Muscle of leg (tissue), 3 donors: ENCODE measurements at regions not wholly inside any gene's neighbourhood (a gene's known extent, or its start where the extent isn't known, plus 50 kb on each side); places are given as distances from the start of the nearest gene placed in this dataset.
A peak's percentile ranks its signal among the peaks of the same experiment; 100 is the strongest.
"Not testable (repeated sequence)": the region's sequence is repeated elsewhere in the genome, so short reads cannot be mapped to it uniquely, and the experiment has no call there.

Experiments
- DNase-seq: peaks from one replicate; pipeline ENCODE4 v3.0.0; 2013
- H3K27ac ChIP-seq: one replicate; pipeline ENCODE4 v1.5.1; 2013; ENCODE audit warnings: mild to moderate bottlenecking, low read length, control low read depth
- H3K27me3 ChIP-seq: one replicate; pipeline ENCODE4 v1.6.1; 2013; ENCODE audit warnings: low read length; ENCODE audit not compliant: control insufficient read depth, insufficient read depth
- H3K36me3 ChIP-seq: one replicate; pipeline ENCODE4 v1.6.1; 2013; ENCODE audit warnings: low read length; ENCODE audit not compliant: control insufficient read depth, insufficient read depth
- H3K4me1 ChIP-seq: one replicate; pipeline ENCODE4 v1.6.1; 2013; ENCODE audit warnings: low read length; ENCODE audit not compliant: control insufficient read depth, insufficient read depth
- H3K4me3 ChIP-seq: one replicate; pipeline ENCODE4 v1.5.1; 2013; ENCODE audit warnings: low read length, control low read depth
- H3K9me3 ChIP-seq: replicated peaks from 2 replicates; pipeline ENCODE4 v1.6.1; 2013; ENCODE audit warnings: low read depth, low read length; ENCODE audit not compliant: control insufficient read depth
- WGBS: methylation state at CpG from one replicate; pipeline ENCODE4 v1.1.5; 2013; ENCODE audit warnings: missing lambda C conversion rate; ENCODE audit not compliant: insufficient coverage; 5-methylcytosine and 5-hydroxymethylcytosine counted together

- no peaks in the 10 kb centered on the region for H3K36me3 ChIP-seq
- DNase-seq = no peak
- H3K27me3 ChIP-seq = no peaks in the 10 kb centered on the region
- no peak overlapping the region for H3K27ac ChIP-seq
- 78% methylated on average over 1 of the region's 1 CpG for WGBS
- H3K4me3 ChIP-seq = no peak overlapping the region
- no peaks in the 10 kb centered on the region for H3K9me3 ChIP-seq
- peaks cover 12% of the 10 kb centered on the region for H3K4me1 ChIP-seq
These were observed 96.8 kb upstream of the THUMPD2 start for GRCh38 chr2:39875914-39876267.

- H3K36me3 ChIP-seq = no peaks in the 10 kb centered on the region
- no peak overlapping the region for H3K27ac ChIP-seq
- H3K9me3 ChIP-seq = no peaks in the 10 kb centered on the region
- DNase-seq = peak; percentile 62
- WGBS = 43% methylated on average over 5 of the region's 5 CpGs
- H3K4me1 ChIP-seq = peaks cover 14% of the 10 kb centered on the region
- H3K4me3 ChIP-seq = no peak overlapping the region
- no peaks in the 10 kb centered on the region for H3K27me3 ChIP-seq
These were observed 96.3 kb upstream of the THUMPD2 start for GRCh38 chr2:39875182-39875913.

- Histone ChIP-seq H3K27ac (no peak overlapping the region), H3K36me3 (no peaks in the 10 kb centered on the region), H3K4me1 (peaks cover 14% of the 10 kb centered on the region), H3K9me3 (no peaks in the 10 kb centered on the region), H3K4me3 (no peak overlapping the region), H3K27me3 (no peaks in the 10 kb centered on the region)
- DNase-seq = no peak
- WGBS = no CpG with 5 or more reads among the region's 4 CpGs
These were observed 95.2 kb upstream of the THUMPD2 start for GRCh38 chr2:39874236-39874635.

- Histone ChIP-seq H3K9me3 (no peaks in the 10 kb centered on the region), H3K27ac (no peak overlapping the region), H3K4me1 (peaks cover 14% of the 10 kb centered on the region), H3K27me3 (no peaks in the 10 kb centered on the region), H3K36me3 (no peaks in the 10 kb centered on the region), H3K4me3 (no peak overlapping the region)
- no peak for DNase-seq
- WGBS = 80% methylated on average over 1 of the region's 3 CpGs
These were observed 94.5 kb upstream of the THUMPD2 start for GRCh38 chr2:39873586-39873985.

GRCh38 chr2:39872748-39873147 lies 93.7 kb upstream of the THUMPD2 start:
- no CpG with 5 or more reads among the region's 2 CpGs for WGBS
- DNase-seq = no peak
- Histone ChIP-seq H3K9me3 (no peaks in the 10 kb centered on the region), H3K4me1 (peaks cover 14% of the 10 kb centered on the region), H3K4me3 (no peak overlapping the region), H3K36me3 (no peaks in the 10 kb centered on the region), H3K27me3 (no peaks in the 10 kb centered on the region), H3K27ac (no peak overlapping the region)

- Histone ChIP-seq H3K4me3 (no peak overlapping the region), H3K27me3 (no peaks in the 10 kb centered on the region), H3K9me3 (no peaks in the 10 kb centered on the region), H3K36me3 (no peaks in the 10 kb centered on the region), H3K4me1 (peaks cover 14% of the 10 kb centered on the region), H3K27ac (no peak overlapping the region)
- 16% methylated on average over 4 of the region's 7 CpGs for WGBS
- DNase-seq = peak; percentile 52
These were observed 92.3 kb upstream of the THUMPD2 start for GRCh38 chr2:39871291-39871761.

- Histone ChIP-seq H3K9me3 (no peaks in the 10 kb centered on the region), H3K27me3 (no peaks in the 10 kb centered on the region), H3K27ac (no peak overlapping the region), H3K36me3 (no peaks in the 10 kb centered on the region), H3K4me1 (peaks cover 14% of the 10 kb centered on the region), H3K4me3 (no peak overlapping the region)
- 43% methylated on average over 1 of the region's 3 CpGs for WGBS
- no peak for DNase-seq
These were observed 91.8 kb upstream of the THUMPD2 start for GRCh38 chr2:39870871-39871270.

GRCh38 chr2:39867268-39867667 lies 88.2 kb upstream of the THUMPD2 start:
- Histone ChIP-seq H3K4me1 (peaks cover 11% of the 10 kb centered on the region), H3K4me3 (no peak overlapping the region), H3K36me3 (no peaks in the 10 kb centered on the region), H3K27ac (no peak overlapping the region), H3K9me3 (no peaks in the 10 kb centered on the region), H3K27me3 (no peaks in the 10 kb centered on the region)
- DNase-seq = no peak
- no CpG with 5 or more reads among the region's 5 CpGs for WGBS

GRCh38 chr2:39865751-39866150 lies 86.7 kb upstream of the THUMPD2 start:
- H3K27ac ChIP-seq = no peak overlapping the region
- WGBS = no CpG with 5 or more reads among the region's 3 CpGs
- no peaks in the 10 kb centered on the region for H3K36me3 ChIP-seq
- no peaks in the 10 kb centered on the region for H3K27me3 ChIP-seq
- no peak for DNase-seq
- H3K4me1 ChIP-seq = peaks cover under 1% of the 10 kb centered on the region
- H3K4me3 ChIP-seq = no peak overlapping the region
- H3K9me3 ChIP-seq = no peaks in the 10 kb centered on the region

GRCh38 chr2:39863672-39864071 lies 84.6 kb upstream of the THUMPD2 start:
- not testable (repeated sequence) for H3K27me3 ChIP-seq, DNase-seq, H3K36me3 ChIP-seq, H3K27ac ChIP-seq, H3K4me1 ChIP-seq, H3K9me3 ChIP-seq, H3K4me3 ChIP-seq
- WGBS = no CpG with 5 or more reads among the region's 1 CpG

- WGBS = no CpG with 5 or more reads among the region's 3 CpGs
These were observed 81.5 kb upstream of the THUMPD2 start for GRCh38 chr2:39860538-39860937.

More at GRCh38 chr2:39860538-39860937, 81.5 kb upstream of the THUMPD2 start:
- Histone ChIP-seq H3K27me3 (no peaks in the 10 kb centered on the region), H3K4me1 (no peaks in the 10 kb centered on the region), H3K27ac (no peak overlapping the region), H3K36me3 (no peaks in the 10 kb centered on the region), H3K9me3 (no peaks in the 10 kb centered on the region), H3K4me3 (no peak overlapping the region)
- DNase-seq = no peak
